PC-9 (cell line): ENCODE measurements at regions not wholly inside any gene's neighbourhood (a gene's known extent, or its start where the extent isn't known, plus 50 kb on each side); places are given as distances from the start of the nearest gene placed in this dataset.

ENCODE experiments used
- BruUV-seq: library from RNA; stranded (reverse); fragments of 400-500 nt; replicated peaks from 2 replicates; lab custom pipeline; 2021; lab: Mats Ljungman, UMichigan
- CTCF ChIA-PET: fragments of 300-600 bp; sonication (Branson Sonifier 250); formaldehyde crosslinking; loops from one replicate; lab custom pipeline; 2022; ENCODE audit warnings: antibody characterized with exemption; lab: Charles Lee
- POLR2A ChIA-PET: fragments of 300-600 bp; sonication (Branson Sonifier 250); formaldehyde crosslinking; loops from one replicate; lab custom pipeline; 2022; ENCODE audit warnings: antibody characterized with exemption; ENCODE audit not compliant: unreplicated experiment; lab: Charles Lee
- DNase-seq, 2 experiments: peaks; one replicate each; pipeline versions ENCODE4 v3.0.0 to v3.0.0-alpha.2; 2015 to 2022; ENCODE audit warnings: mixed read lengths in 1 of 2
- H2AFZ ChIP-seq: fragments of 200-600 bp; sonication (generic); 2 replicates; pipeline ENCODE4 v1.8.1; 2017; ENCODE audit warnings: antibody characterized with exemption
- H3F3A ChIP-seq: fragments of 200-600 bp; sonication (generic); 2 replicates; pipeline ENCODE4 v1.8.1; 2017; ENCODE audit warnings: antibody characterized with exemption, mild to moderate bottlenecking, low read depth; ENCODE audit not compliant: insufficient read depth
- H3K27ac ChIP-seq: fragments of 200-600 bp; sonication (generic); 2 replicates; pipeline ENCODE4 v1.6.1; 2016; ENCODE audit warnings: mixed run types
- H3K27me3 ChIP-seq: fragments of 200-600 bp; sonication (generic); 2 replicates; pipeline ENCODE4 v1.6.1; 2016; ENCODE audit warnings: low read depth, mixed run types; ENCODE audit not compliant: insufficient read depth
- H3K36me3 ChIP-seq: fragments of 200-600 bp; sonication (generic); 2 replicates; pipeline ENCODE4 v1.6.1; 2016; ENCODE audit warnings: low read depth, mixed run types
- H3K4me1 ChIP-seq: fragments of 200-600 bp; sonication (generic); replicated peaks from 2 replicates; pipeline ENCODE4 v1.6.1; 2016; ENCODE audit warnings: mixed run types; ENCODE audit not compliant: insufficient read depth
- H3K4me2 ChIP-seq: fragments of 200-600 bp; sonication (generic); 2 replicates; pipeline ENCODE4 v1.6.1; 2017; ENCODE audit warnings: mixed run types
- H3K4me3 ChIP-seq: fragments of 200-600 bp; sonication (generic); 2 replicates; pipeline ENCODE4 v1.6.1; 2016; ENCODE audit warnings: mixed run types
- H3K79me2 ChIP-seq: fragments of 200-600 bp; sonication (generic); 2 replicates; pipeline ENCODE4 v1.6.1; 2017; ENCODE audit warnings: low read depth, mixed run types
- H3K9me2 ChIP-seq: fragments of 200-600 bp; sonication (generic); 2 replicates; pipeline ENCODE4 v1.8.1; 2017; ENCODE audit warnings: mild to moderate bottlenecking; ENCODE audit not compliant: insufficient read depth
- H3K9me3 ChIP-seq: fragments of 200-600 bp; sonication (generic); 2 replicates; pipeline ENCODE4 v1.8.1; 2016; ENCODE audit warnings: low read depth; ENCODE audit not compliant: insufficient read depth
- H4K20me1 ChIP-seq: fragments of 200-600 bp; sonication (generic); 2 replicates; pipeline ENCODE4 v1.8.1; 2017; ENCODE audit not compliant: insufficient read depth
- EZH2 ChIP-seq: fragments of 200-600 bp; sonication (generic); IDR thresholded peaks from 2 replicates; pipeline ENCODE4 v1.8.0; 2017; ENCODE audit warnings: antibody characterized with exemption, low read depth
- intact Hi-C: fragments of 100-400 bp; cut with micrococcal nuclease; formaldehyde crosslinking; loops from one replicate; pipeline ENCODE4 v1.10.0; 2022; ENCODE audit not compliant: unreplicated experiment
- TF ChIP-seq, protein P1 (sequence below): fragments of 200-600 bp; sonication (generic); conservative IDR thresholded peaks from 2 replicates; pipeline ENCODE4 v1.6.1; 2017; ENCODE audit warnings: mixed run types, antibody characterized with exemption, mild to moderate bottlenecking, moderate library complexity

DNA sequence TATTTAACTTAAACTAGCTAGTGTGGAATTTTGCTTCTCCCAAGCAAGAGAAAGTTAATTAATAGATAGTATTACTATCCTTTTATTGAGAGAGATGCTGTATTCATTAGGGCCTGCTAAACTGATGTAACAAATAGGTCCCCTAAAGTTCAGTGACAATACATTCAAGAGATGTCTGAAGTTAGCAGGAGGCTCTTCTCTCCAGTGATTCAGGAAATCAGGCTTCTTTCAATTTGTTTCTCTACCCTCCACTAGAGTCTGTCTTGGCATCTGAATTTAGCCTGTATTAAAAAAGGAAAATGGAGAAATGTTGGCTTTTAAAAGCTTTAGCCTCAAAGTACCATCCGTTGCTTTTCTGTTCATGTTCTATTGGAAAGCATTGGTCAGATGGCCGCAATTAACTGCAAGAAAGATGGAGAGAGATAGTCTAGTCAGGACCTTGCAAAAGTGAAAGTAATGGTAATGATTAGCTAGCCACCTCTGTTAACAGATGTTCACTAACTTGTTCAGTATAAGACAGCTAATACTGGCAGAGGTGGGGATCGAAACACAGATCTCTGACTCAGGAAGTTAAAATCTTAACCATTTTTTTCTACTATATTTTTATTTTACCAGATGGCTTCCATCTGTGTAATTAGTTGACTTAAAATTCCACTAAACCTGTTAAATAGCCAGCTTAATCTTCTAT lies 786.8 kb downstream of the TMTC2 start:
- intact Hi-C loops = no loop called here
- Histone ChIP-seq H3K9me2 (no peaks in the 10 kb centered on the region), H3K4me2 (no peak overlapping the region), H3K36me3 (no peaks in the 10 kb centered on the region), H3K4me1 (no peaks in the 10 kb centered on the region), H3K27ac (no peak overlapping the region), H3K27me3 (no peaks in the 10 kb centered on the region), H4K20me1 (no peaks in the 10 kb centered on the region), H2AFZ (no peak overlapping the region), H3K9me3 (no peaks in the 10 kb centered on the region), H3K4me3 (no peak overlapping the region), H3K79me2 (no peaks in the 10 kb centered on the region), H3F3A (no peaks in the 10 kb centered on the region)
- POLR2A ChIA-PET = no interaction called here
- DNase-seq = no peak
- CTCF ChIA-PET = no interaction called here
- TF ChIP-seq, protein P1, sequence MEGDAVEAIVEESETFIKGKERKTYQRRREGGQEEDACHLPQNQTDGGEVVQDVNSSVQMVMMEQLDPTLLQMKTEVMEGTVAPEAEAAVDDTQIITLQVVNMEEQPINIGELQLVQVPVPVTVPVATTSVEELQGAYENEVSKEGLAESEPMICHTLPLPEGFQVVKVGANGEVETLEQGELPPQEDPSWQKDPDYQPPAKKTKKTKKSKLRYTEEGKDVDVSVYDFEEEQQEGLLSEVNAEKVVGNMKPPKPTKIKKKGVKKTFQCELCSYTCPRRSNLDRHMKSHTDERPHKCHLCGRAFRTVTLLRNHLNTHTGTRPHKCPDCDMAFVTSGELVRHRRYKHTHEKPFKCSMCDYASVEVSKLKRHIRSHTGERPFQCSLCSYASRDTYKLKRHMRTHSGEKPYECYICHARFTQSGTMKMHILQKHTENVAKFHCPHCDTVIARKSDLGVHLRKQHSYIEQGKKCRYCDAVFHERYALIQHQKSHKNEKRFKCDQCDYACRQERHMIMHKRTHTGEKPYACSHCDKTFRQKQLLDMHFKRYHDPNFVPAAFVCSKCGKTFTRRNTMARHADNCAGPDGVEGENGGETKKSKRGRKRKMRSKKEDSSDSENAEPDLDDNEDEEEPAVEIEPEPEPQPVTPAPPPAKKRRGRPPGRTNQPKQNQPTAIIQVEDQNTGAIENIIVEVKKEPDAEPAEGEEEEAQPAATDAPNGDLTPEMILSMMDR = no peak
- TF ChIP-seq EZH2 = no peak
- BruUV-seq = no TSS peak

DNA sequence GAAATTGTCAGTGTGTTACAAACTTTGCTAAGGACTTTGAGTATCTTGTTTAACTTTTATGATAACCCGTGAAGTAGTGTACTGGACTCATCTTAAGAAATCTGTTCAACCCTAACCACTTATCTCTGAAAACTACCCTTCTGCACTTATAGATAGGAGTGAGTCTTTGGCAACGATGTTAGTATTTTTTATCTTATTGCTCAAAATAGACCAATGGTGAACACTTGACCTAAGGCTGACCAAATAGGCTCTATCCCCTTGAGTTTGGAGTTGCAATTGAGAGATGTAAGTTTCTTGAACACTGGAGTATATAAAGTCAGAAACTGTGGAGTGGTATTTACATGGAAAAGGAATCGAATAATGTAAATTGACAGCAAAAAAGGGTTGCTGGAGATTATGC lies 786.1 kb downstream of the TMTC2 start:
- ChIA-PET CTCF (no interaction called here), POLR2A (no interaction called here)
- H2AFZ ChIP-seq = no peak overlapping the region; the same call in 1 of the 2 replicates
- no peak overlapping the region for H3K27ac ChIP-seq
- no peaks in the 10 kb centered on the region for H3F3A ChIP-seq
- intact Hi-C loops = no loop called here
- H3K9me2 ChIP-seq = no peaks in the 10 kb centered on the region
- H3K36me3 ChIP-seq = no peaks in the 10 kb centered on the region
- no peak for DNase-seq
- no peaks in the 10 kb centered on the region for H3K4me1 ChIP-seq
- no peaks in the 10 kb centered on the region for H3K9me3 ChIP-seq
- H3K79me2 ChIP-seq = no peaks in the 10 kb centered on the region
- no peaks in the 10 kb centered on the region for H4K20me1 ChIP-seq
- no peaks in the 10 kb centered on the region for H3K27me3 ChIP-seq
- TF ChIP-seq, protein P1 = no peak
- TF ChIP-seq EZH2 = no peak
- no peak overlapping the region for H3K4me2 ChIP-seq
- BruUV-seq = no TSS peak
- H3K4me3 ChIP-seq = no peak overlapping the region

DNA sequence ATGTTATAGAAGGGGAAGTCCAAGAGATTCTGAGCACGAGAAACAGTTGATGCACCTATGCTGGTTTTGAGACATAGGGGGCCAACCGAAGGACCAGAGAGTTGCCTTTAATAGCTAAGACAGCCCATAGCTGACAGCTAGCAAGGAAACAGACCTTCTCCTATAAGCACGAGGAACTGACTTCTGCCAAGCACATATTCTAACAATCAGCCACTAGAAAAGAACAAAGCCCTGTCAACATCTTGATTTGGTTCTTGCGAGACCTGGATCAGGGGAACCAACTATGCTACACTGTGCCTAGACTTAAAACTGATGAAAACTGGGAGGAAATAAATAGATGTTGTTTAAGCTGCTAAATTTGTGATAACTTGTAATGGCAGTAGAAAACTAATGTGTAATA lies 785.6 kb downstream of the TMTC2 start:
- intact Hi-C loops = no loop called here
- no TSS peak for BruUV-seq

More for the DNA sequence above, 785.6 kb downstream of the TMTC2 start:
- H3K9me3 ChIP-seq = no peaks in the 10 kb centered on the region
- no peaks in the 10 kb centered on the region for H3K79me2 ChIP-seq
- no peak overlapping the region; the same call in 1 of the 2 replicates for H2AFZ ChIP-seq
- no peak overlapping the region for H3K4me3 ChIP-seq
- H3K4me1 ChIP-seq = no peaks in the 10 kb centered on the region
- no peaks in the 10 kb centered on the region for H3K9me2 ChIP-seq
- no peaks in the 10 kb centered on the region for H4K20me1 ChIP-seq
- H3K4me2 ChIP-seq = no peak overlapping the region
- no peak overlapping the region for H3K27ac ChIP-seq
- H3F3A ChIP-seq = no peaks in the 10 kb centered on the region
- no peaks in the 10 kb centered on the region for H3K36me3 ChIP-seq
- DNase-seq = no peak
- CTCF ChIA-PET = no interaction called here
- H3K27me3 ChIP-seq = no peaks in the 10 kb centered on the region
- no peak for TF ChIP-seq EZH2
- TF ChIP-seq, protein P1 = no peak
- POLR2A ChIA-PET = no interaction called here
